ENCODE measurements at regions not wholly inside any gene's neighbourhood (a gene's known extent, or its start where the extent isn't known, plus 50 kb on each side); places are given as distances from the start of the nearest gene placed in this dataset.

DNA sequence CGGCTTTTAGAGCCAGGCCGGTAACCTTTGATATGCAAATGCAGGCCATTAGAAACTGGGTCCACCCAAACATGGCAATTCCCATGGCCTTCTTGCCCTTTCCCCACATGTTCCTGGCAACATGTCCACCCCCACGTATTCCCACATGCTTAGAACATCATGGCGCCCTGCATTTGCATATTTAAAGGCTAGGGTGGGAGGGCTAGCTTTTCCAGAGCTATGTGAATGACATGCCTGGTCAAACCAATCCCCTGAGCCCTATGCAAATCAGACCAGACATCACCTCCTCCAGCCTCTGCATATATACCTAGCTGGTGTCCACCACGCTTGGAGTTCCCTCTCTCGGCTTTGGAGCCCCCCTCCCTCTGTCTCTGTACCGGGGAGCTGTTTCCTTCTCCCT, 481.9 kb downstream of the CDH2 start:
- no peak for DNase-seq (ENCODE audit: low read depth)

DNA sequence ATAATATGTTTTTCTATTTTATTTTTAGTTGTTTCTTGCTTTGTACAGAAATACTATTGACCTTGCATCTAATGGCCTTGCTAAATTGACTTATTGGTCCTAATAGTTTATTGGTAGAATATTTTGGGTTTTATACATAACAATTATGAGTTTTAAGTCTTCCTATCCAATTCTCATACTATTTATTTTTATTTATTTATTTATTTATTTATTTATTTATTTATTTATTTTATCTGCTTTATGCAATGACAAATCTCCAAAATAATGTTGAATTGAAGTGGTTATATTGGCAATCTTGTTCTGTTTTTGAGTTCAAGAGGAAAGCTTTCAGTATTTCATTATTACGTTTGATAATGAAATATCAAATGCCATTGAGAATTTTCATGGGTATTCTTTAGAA, 488.3 kb downstream of the CDH2 start:
- no peak for DNase-seq (ENCODE audit: low read depth)

GRCh38 chr18:27687351-27687979, 489.5 kb downstream of the CDH2 start:
- no peak for DNase-seq (ENCODE audit: low read depth)

GRCh38 chr18:27685807-27686412, 491.0 kb downstream of the CDH2 start:
- DNase-seq (ENCODE audit: low read depth): peak; percentile 61

DNA sequence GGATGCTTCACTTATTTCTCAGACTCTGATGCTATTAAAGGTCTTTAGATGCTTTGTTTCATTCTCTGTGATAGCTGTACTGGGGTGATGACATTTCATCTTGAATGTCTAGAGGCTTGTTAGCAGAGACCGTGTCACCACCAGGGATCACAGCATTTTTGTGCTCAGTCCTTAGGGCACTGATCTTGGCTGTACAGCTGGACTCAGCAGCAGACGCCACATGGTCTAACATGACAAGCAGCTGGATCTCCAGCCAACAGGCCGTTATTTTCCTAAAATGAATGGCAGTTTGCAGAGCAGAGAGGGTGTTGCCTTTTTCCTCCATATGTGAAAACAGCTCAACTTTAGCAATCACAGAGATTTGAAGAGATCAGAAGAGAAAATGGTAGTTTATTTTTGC, 491.8 kb downstream of the CDH2 start:
- DNase-seq (ENCODE audit: low read depth): no peak

- peak; percentile 25 for DNase-seq (ENCODE audit: low read depth)
Observed at GRCh38 chr18:27674411-27674810, 489.3 kb upstream of the CHST9 start.

- no peak for DNase-seq (ENCODE audit: low read depth)
Observed at GRCh38 chr18:27673861-27674260, 488.8 kb upstream of the CHST9 start.

- DNase-seq (ENCODE audit: low read depth): peak; percentile 51
Observed at GRCh38 chr18:27668158-27668557, 483.1 kb upstream of the CHST9 start.

- no peak for DNase-seq (ENCODE audit: low read depth)
Observed at GRCh38 chr18:27667064-27667463, 482.0 kb upstream of the CHST9 start.

DNA sequence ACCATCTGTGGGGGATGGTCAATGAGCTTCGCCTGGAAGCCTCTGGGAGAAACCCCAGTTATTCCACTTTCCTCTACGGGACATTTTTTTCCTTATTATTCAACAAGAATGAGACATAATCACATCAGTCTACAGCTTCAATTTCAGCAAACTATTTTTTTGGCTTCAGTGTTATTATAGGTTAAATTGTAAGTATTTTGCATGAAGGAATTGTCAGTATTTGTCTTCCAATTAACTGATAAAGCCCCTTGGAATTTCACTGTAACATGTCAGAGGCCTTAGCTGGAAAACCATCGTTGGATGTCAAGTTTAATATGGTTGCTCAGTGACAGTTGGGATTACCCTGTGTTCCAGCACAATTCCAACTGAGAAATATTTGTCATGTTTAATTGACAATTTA, 480.9 kb upstream of the CHST9 start:
- DNase-seq (ENCODE audit: low read depth): peak; percentile 25

DNA sequence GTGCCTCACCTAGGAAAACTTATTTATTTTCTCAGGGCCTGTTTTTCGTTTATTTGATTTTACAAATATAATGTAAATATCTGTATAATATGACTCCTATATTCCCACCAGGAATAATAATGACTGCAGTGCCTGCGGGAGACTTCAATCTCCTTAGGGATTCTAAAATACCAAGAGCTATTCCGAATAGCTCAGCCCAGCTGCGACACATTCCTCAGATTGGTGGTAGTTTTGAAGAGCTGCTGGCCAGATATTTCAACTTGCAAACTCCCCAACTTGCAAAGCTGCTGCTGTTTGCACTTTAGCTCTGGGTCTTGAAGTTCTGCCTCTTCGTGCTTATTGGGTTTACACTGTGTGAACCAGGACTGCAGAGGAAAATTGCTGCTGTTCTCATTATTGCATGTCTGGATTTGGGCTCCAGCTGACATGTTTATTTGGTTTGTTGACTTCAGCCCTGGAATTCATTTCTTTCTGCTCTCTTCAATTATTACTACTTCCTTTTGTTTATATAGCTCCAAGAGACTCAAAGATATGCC, 480.2 kb upstream of the CHST9 start:
- DNase-seq (ENCODE audit: low read depth): peak; percentile 9

DNA sequence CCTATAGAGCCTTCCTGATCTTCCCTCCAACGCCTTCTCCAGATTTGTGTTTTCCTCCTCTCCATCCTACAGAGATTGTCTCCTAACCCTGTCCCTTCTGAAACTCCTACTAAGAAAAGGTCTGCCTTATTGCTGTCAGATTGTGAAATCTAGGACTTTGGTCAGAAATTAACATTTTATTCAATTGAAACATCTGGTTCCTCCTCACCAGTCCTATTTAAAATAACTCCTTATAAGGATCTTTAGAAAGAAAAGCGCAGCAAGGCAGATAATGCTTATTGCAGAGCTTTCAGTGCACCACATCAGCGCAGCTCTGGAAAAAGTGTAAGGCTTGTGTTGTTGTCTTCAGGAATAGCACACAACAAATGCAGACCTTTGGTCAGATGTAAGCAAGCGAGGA, 477.8 kb upstream of the CHST9 start:
- DNase-seq (ENCODE audit: low read depth): no peak

DNA sequence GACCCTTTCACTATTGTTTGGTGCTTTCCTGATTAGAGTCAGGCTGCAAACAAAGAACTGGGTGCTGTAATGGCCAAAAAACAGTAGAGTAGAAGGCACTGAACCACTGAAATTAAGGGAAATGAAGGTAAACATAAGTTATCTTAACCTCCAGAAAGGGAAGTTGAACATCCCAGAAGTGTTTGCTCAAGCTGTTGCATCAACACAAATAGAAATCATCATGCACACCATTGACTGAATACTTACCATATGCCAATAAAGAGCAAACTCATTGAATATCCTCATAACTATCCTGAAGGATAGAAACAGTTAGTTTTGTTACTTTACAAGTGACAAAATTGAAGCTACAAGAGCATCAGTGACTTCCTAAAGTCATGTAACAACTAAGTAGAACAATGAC, 477.4 kb upstream of the CHST9 start:
- no peak for DNase-seq (ENCODE audit: low read depth)

- DNase-seq (ENCODE audit: low read depth): no peak
Observed at GRCh38 chr18:27661320-27662018, 476.4 kb upstream of the CHST9 start.

- no peak for DNase-seq (ENCODE audit: low read depth)
Observed at GRCh38 chr18:27656905-27657304, 471.8 kb upstream of the CHST9 start.

DNA sequence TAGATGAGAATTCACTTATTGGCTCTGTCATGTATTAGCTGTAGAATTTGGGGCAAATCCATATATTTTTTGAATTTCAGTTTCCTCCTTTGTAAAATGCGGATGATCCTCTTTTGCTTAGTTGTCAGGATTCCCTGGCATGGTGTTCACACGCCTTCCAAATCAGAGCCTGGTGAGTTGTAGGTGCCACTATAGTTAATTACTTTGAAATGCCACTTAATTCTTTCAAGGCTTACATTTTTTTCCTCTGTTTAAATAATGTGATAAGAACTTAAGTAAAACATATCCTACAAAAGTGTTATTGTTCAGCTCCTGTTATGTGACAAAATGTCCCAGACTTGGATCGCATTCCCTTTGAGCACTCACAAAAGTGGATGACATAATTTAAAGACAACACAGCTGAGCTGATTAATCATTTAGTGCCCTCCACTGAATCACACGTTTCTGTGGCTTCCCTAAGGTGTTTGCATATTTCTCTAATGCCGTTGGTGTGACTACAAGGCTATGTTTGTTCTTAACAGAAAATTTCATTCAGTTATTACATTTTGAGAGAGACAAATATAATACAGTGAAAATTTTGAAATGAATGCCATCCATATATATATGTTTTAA, 471.2 kb upstream of the CHST9 start:
- DNase-seq (ENCODE audit: low read depth): peak; percentile 10

- DNase-seq (ENCODE audit: low read depth): no peak
Observed at GRCh38 chr18:27653247-27653646, 468.1 kb upstream of the CHST9 start.

DNA sequence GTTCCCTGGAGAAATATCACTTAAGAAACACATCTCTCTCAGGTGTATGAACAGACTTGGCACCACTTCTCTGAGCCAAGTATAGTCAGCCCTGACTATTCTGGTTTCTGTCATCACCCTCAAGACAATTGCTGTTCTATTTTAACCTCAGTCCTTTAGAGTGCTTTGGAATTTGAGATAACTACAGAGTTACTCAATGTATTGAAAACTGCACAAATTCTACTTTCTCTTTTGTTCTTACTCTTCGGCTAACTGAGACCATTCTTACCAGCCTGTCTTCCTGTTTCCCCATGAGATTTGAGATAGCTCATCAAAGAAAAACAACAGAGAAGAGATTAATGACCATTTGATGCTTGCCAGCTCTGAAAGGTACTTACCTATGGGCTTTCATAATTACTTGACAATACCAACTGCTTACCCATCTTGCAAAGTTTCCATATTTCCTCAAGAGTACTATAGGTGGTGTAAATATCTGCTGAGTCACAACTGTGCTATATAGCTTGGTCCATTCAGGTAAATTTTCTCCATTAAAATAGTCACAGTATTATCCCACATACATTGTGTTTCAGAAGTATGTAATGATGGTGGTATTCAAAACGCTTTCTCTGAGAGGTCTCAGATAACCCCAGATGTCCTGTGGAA, 467.5 kb upstream of the CHST9 start:
- DNase-seq (ENCODE audit: low read depth): no peak

- no peak for DNase-seq (ENCODE audit: low read depth)
Observed at GRCh38 chr18:27649621-27650020, 464.5 kb upstream of the CHST9 start.

GRCh38 chr18:27645929-27646328, 460.8 kb upstream of the CHST9 start:
- DNase-seq (ENCODE audit: low read depth): no peak

GRCh38 chr18:27636576-27637085, 451.5 kb upstream of the CHST9 start:
- no peak for DNase-seq (ENCODE audit: low read depth)

- DNase-seq (ENCODE audit: low read depth): no peak
Observed at GRCh38 chr18:27632706-27633105, 447.6 kb upstream of the CHST9 start.
